HG02642 (cell line): ENCODE measurements at regions not wholly inside any gene's neighbourhood (a gene's known extent, or its start where the extent isn't known, plus 50 kb on each side); places are given as distances from the start of the nearest gene placed in this dataset.
"Not testable (repeated sequence)": the region's sequence is repeated elsewhere in the genome, so short reads cannot be mapped to it uniquely, and the experiment has no call there.

Source experiments
- ATAC-seq: cut with Tn5 transposase; IDR thresholded peaks from one replicate; pipeline ENCODE4 v1.9.1; 2021; ENCODE audit warnings: mild to moderate bottlenecking; ENCODE audit not compliant: unreplicated experiment, poor library complexity

GRCh38 chr2:59790186-59791003 is 763.1 kb downstream of the BCL11A start:
- ATAC-seq, result no peak

DNA sequence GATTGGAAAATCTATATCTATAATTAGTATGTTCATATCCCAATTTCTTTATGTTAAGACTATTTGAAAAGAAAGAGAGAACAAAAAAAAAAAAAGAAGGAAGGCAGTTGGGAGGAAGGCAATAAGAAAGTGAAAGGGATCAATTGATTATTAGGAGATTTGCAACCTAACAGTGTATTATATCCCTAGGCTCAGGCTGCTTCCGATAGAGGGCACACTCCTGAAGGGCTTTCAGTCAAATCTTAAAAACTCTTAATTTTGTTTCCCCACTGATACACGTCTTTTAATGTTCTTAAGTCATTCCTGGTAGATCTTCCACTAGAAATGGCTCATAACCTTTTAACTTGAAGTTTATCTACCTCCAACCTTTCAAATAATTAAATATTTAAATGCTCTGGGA is 763.9 kb downstream of the BCL11A start:
- ATAC-seq, result no peak

DNA sequence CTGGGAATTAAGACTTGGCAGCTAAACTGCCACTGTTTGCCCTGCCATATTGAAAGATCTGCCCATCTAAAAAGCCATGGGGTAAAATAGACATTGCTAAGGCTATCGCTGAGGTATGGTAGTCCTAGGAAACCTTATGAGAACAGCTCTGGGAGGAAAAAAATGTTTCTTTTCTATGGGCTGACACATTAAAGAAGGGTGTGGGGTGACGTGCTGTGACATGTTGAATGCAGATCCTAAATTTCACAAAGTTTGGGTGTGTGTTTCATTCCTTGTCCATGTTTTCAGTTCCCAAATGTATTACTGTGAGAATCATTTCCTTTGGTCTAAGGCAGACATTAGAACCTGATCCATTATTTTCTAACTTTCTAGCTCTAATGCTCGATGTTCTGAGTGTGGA is 766.4 kb downstream of the BCL11A start:
- no peak for ATAC-seq

- no peak for ATAC-seq
These were observed 766.8 kb downstream of the BCL11A start for GRCh38 chr2:59786684-59787083.

DNA sequence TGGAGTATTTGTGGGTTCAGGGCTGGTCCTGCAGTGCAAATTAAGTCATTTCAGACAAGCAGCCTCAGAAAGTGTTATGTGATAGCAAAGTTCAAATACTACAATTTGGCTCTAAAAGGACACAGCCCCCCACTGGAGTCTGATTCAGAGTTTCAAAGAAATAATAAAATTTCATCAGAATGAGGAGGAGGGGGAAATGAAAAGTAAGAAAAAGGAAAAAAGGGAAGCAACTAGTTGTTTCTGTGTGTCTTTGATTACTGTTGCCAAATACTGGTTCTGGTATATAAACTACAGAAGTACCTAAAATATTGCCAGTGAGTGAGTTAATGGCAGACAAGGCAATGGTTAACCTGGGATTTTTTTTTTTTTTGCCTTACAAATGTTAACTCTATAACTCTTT is 773.9 kb downstream of the BCL11A start:
- no peak for ATAC-seq

GRCh38 chr2:59777120-59777519 is 776.3 kb downstream of the BCL11A start:
- no peak for ATAC-seq

DNA sequence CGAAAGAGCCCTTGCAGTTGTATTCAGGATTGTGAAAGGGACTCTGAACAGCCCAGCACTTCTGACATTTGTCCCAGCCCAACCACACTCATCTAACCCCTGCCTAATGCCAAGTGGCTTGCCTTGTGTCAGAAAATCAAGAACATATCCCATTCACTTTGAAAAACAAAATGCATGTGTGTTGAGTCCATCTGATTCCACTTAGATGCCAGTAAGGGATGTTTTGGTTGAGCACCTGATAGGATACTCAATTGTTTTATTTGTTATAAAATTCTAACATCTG is 776.8 kb downstream of the BCL11A start:
- no peak for ATAC-seq

DNA sequence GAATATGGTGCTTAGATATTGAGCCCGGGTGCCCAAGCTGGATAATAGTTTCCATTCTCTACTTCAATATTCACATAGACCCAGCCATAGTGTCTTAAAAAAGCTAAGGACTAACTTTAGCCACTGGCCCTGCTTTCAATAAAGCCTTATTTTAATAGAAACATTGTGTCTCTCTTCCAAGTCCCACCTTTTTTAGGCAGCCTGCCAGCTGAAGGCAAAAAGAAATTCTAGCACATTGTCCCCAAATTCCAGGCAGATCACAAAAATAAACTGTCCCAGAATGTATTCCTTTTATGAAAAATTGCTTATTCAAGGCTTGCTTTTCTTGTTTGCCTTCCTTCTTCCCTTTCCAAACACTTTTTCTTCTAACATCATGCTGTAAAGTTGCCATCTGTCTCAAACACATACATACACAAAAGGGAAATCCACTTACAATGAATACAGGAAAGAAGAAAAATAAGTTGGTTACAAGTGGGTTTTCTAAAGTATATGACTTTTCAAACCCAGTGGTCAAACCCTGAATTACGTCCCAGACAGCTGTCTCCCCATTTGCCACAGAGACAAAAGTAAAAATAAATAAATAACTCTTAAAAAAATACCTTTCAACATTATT is 778.5 kb downstream of the BCL11A start:
- ATAC-seq, result no peak

- no peak for ATAC-seq
These were observed 782.8 kb downstream of the BCL11A start for GRCh38 chr2:59770651-59771050.

DNA sequence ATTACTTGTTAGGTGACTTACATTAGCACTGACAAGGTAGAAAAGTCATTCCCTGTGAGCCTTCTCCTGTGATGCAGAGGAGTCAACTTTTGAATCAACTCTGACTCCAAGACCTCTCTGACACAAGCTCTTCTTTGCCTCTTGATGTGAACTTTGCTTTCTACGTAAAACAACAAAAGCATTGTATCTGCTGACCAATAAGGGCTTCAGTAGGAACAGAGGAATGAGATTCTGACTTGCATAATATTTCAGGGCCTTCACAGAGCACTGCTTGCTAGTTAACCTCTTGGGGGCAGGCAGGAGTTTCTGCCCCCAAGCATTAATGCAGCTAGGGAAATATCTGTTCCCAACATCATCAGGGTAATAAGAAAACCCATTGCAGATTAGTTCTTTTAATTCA is 791.5 kb downstream of the BCL11A start:
- no peak for ATAC-seq

DNA sequence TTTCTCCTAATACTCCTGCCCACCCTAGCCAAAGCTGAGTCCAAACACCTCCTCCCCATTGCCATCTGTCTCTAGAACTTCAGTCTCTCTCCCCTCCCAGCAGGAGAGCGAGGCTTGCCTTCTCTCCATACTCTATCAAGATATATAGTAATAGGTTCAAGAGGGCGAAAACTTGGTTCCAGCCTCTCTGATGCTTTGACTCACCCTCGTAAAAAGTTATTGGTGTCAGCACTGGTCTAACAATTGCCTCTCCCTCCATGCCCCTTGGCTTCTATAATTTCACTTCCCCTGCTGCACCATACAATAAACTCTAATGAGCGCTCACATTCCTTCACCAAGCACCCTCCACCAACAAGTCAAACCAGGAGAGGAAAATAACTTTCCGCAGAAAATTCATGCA is 797.3 kb downstream of the BCL11A start:
- ATAC-seq, result no peak

GRCh38 chr2:59754011-59754735 is 799.3 kb downstream of the BCL11A start:
- no peak for ATAC-seq

DNA sequence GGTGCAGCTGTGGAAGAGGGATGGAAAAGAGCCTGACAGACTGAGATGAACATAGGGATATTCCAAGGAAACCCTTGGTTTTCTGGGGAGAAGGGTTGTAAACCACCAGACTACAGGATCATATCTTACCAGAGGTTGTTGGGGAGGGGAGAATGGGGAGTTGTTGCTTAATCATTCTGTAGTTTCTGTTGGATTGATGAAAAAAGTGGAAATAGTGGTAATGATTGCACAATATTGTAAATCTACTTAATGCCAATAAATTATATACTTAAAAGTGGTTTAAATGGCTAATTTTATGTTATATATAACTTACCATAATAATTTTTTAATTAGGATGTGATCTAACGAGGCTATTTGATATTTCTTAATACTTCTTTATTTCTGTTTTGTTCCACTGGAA is 800.9 kb downstream of the BCL11A start:
- no peak for ATAC-seq

- no peak for ATAC-seq
These were observed 801.4 kb downstream of the BCL11A start for GRCh38 chr2:59752071-59752470.

DNA sequence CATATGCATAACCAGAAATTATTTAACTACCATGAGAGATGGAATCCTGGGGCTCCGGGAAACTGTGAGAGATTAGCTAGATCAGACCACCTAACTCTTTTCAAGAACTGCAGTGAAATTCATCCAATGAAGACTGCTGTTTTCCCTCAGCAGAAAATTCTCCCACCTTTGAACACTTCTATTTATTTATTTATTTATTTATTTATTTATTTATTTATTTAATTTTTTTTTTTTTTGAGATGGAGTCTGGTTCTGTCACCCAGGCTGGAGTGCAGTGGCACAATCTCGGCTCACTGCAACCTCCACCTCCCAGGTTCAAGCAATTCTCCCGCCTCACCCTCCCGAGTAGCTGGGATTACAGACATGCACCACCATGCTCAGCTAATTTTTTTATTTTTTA is 802.2 kb downstream of the BCL11A start:
- ATAC-seq, result not testable (repeated sequence)

DNA sequence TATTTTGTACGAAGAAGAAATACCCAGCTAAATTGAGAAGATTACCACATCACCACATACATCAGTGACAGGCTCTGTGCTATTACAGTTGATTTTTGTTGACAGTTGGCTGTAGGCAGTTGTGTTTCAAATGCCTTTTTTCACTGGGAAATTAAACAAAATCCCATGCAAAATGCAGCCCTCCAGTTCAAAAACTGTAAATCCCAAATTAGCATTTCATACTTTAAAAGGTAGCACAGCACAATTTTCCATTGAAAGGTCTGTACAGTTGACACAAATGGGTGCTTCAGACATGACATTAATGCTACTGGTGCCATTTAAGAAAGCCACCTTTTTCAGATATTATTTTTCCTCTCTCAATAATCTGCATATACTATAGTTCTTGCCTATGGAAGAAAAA is 807.2 kb downstream of the BCL11A start:
- no peak for ATAC-seq

- ATAC-seq, result no peak
These were observed 808.4 kb downstream of the BCL11A start for GRCh38 chr2:59745085-59745484.

DNA sequence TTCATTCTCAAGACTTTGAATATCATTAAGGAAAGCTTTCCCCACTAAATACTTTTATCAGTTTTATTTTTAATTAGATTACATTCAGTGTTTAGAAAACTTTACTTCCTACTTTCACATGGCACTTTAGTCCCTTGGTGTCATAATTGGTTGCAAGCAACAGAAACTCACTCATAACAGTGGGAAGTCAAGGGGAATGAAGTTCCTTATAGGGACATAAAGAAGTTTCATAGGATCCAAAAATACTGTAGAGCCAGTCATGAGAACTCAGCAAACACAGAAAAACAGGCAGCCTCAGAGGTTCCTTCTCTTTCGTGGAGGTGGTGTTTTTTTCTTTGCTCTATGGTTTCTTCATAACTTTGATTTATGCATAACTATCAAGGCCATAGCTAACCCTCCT is 809.0 kb downstream of the BCL11A start:
- no peak for ATAC-seq

DNA sequence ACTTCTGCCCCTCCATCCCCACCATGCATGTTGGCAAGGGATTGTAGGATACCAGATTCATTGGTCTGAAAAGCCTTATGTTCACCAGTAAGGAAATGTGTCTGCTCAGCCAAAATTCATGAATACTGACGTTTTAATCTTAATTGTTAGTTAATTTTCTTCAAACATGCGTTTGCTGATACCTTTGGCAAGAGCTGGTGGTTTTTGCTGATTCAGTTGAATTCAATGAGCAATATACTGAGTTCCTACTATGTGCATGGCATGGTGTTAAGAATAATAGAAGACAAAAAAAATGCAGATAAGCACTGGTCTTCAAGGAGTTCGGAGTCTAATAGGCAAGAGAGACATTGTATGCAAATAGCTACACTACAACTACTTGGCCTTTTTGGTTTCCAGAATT is 811.6 kb downstream of the BCL11A start:
- ATAC-seq, result no peak

DNA sequence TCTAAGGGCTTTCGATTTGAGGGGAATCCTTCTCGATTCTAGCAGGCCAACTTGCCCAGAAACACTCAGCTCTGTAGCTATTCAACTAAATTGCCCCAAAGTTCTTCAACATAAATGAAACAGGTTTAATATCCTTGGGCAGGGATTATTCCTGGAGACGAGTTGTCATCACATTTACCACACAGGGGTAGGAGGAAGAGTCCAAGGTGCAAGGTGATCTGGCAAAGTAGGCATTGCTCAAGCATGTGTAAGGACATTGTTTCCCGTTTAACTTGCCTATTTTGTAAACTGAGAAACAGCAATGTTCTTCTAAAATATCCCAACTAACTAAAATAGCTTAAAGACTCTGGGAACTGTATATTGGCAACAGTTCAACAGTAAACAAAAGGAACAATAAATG is 814.3 kb downstream of the BCL11A start:
- ATAC-seq, result no peak

- ATAC-seq, result no peak
These were observed 816.2 kb downstream of the BCL11A start for GRCh38 chr2:59737299-59737698.

- no peak for ATAC-seq
These were observed 818.7 kb downstream of the BCL11A start for GRCh38 chr2:59734743-59735142.
